SU-DHL-6 (cell line): ENCODE measurements at regions not wholly inside any gene's neighbourhood (a gene's known extent, or its start where the extent isn't known, plus 50 kb on each side); places are given as distances from the start of the nearest gene placed in this dataset.

Experiments
- H2AFZ ChIP-seq: fragments of 200-600 bp; sonication (generic); 2 replicates; pipeline ENCODE4 v1.6.1; 2014; ENCODE audit warnings: low read depth, mild to moderate bottlenecking, moderate library complexity, mixed read lengths, antibody characterized with exemption, low read length; ENCODE audit not compliant: severe bottlenecking
- H3F3A ChIP-seq: fragments of 200-600 bp; shearing (Covaris generic); 2 replicates; pipeline ENCODE4 v1.6.0; 2016; ENCODE audit warnings: antibody characterized with exemption, mild to moderate bottlenecking; ENCODE audit not compliant: insufficient read depth
- H3K27ac ChIP-seq: fragments of 200-600 bp; sonication (generic); 2 replicates; pipeline ENCODE4 v1.5.1; 2016; ENCODE audit warnings: low read depth, mild to moderate bottlenecking, low read length, moderate library complexity, mixed read lengths
- H3K27me3 ChIP-seq: fragments of 200-600 bp; sonication (generic), shearing (Covaris generic); 2 replicates; pipeline ENCODE4 v1.6.0; 2014; ENCODE audit warnings: mild to moderate bottlenecking, low read length
- H3K36me3 ChIP-seq: fragments of 200-600 bp; sonication (generic); 2 replicates; pipeline ENCODE4 v1.6.1; 2014; ENCODE audit warnings: mild to moderate bottlenecking, low read length, mixed read lengths
- H3K4me2 ChIP-seq: fragments of 300-600, 200-600 bp; shearing (Covaris generic), sonication (generic); 2 replicates; pipeline ENCODE4 v1.6.0; 2014; ENCODE audit warnings: low read length, low read depth, mild to moderate bottlenecking; ENCODE audit not compliant: poor library complexity, severe bottlenecking
- H3K4me3 ChIP-seq: fragments of 200-600 bp; sonication (generic); 2 replicates; pipeline ENCODE4 v1.5.1; 2014; ENCODE audit warnings: antibody characterized with exemption, low read length, mild to moderate bottlenecking, mixed read lengths; ENCODE audit not compliant: insufficient read depth, poor library complexity, severe bottlenecking
- H3K79me2 ChIP-seq: fragments of 200-600 bp; sonication (generic); 2 replicates; pipeline ENCODE4 v1.6.1; 2014; ENCODE audit warnings: mild to moderate bottlenecking, low read length, moderate library complexity; ENCODE audit not compliant: insufficient read depth
- H3K9ac ChIP-seq: fragments of 200-600 bp; sonication (generic); 2 replicates; pipeline ENCODE4 v1.7.0; 2014; ENCODE audit warnings: mild to moderate bottlenecking, low read length
- H3K9me2 ChIP-seq: fragments of 200-600 bp; sonication (generic); replicated peaks from 2 replicates; pipeline ENCODE4 v1.6.1; 2014; ENCODE audit warnings: low read length; ENCODE audit not compliant: insufficient read depth
- H3K9me3 ChIP-seq: fragments of 200-600 bp; sonication (generic); 2 replicates; pipeline ENCODE4 v1.6.1; 2014; ENCODE audit warnings: low read length, mixed read lengths; ENCODE audit not compliant: insufficient read depth
- H4K20me1 ChIP-seq: fragments of 200-600 bp; sonication (generic); 2 replicates; pipeline ENCODE4 v1.6.1; 2014; ENCODE audit warnings: low read depth, mild to moderate bottlenecking, antibody characterized with exemption, low read length, moderate library complexity, mixed read lengths
- CTCF ChIP-seq: fragments of 200-600 bp; sonication (generic); IDR thresholded peaks from one replicate; pipeline ENCODE4 v1.5.1; 2017; ENCODE audit warnings: antibody characterized with exemption, mild to moderate bottlenecking, low read length, moderate library complexity; ENCODE audit not compliant: insufficient read depth, poor library complexity, severe bottlenecking
- EZH2phosphoT487 ChIP-seq: fragments of 200-600 bp; sonication (generic), shearing (Covaris generic); conservative IDR thresholded peaks from 2 replicates; pipeline ENCODE4 v1.6.1; 2018; ENCODE audit warnings: mild to moderate bottlenecking, antibody characterized with exemption, low read length, moderate library complexity, mixed read lengths

- Histone ChIP-seq H3K4me3 (no peak overlapping the region), H3K4me2 (no peak overlapping the region), H3K9me2 (no peaks in the 10 kb centered on the region), H3K27ac (no peak overlapping the region), H3K27me3 (no peaks in the 10 kb centered on the region; the same call in 1 of the 2 replicates), H4K20me1 (no peaks in the 10 kb centered on the region), H3K79me2 (no peaks in the 10 kb centered on the region), H3F3A (no peaks in the 10 kb centered on the region), H3K9me3 (no peaks in the 10 kb centered on the region), H2AFZ (no peak overlapping the region), H3K36me3 (no peaks in the 10 kb centered on the region), H3K9ac (no peak overlapping the region)
- TF ChIP-seq EZH2phosphoT487 (no peak), CTCF (no peak)
Observed at GRCh38 chr4:13703096-13703495, 75.6 kb upstream of the BOD1L1 start.

GRCh38 chr4:13704035-13704434 is 76.5 kb upstream of the BOD1L1 start:
- H3K9ac ChIP-seq, result no peak overlapping the region
- H3K4me2 ChIP-seq, result no peak overlapping the region
- no peaks in the 10 kb centered on the region; the same call in 1 of the 2 replicates for H3K27me3 ChIP-seq
- H2AFZ ChIP-seq, result no peak overlapping the region
- H3K4me3 ChIP-seq, result no peak overlapping the region
- H3F3A ChIP-seq, result no peaks in the 10 kb centered on the region
- no peaks in the 10 kb centered on the region for H3K9me2 ChIP-seq
- no peaks in the 10 kb centered on the region for H3K79me2 ChIP-seq
- TF ChIP-seq CTCF, result no peak
- no peaks in the 10 kb centered on the region for H3K9me3 ChIP-seq
- H3K36me3 ChIP-seq, result no peaks in the 10 kb centered on the region
- no peak overlapping the region for H3K27ac ChIP-seq
- H4K20me1 ChIP-seq, result no peaks in the 10 kb centered on the region

- Histone ChIP-seq H3K36me3 (no peaks in the 10 kb centered on the region), H3K9me2 (no peaks in the 10 kb centered on the region), H3K27me3 (no peaks in the 10 kb centered on the region; the same call in 1 of the 2 replicates), H3K79me2 (no peaks in the 10 kb centered on the region), H3K27ac (no peak overlapping the region), H3K4me3 (no peak overlapping the region), H2AFZ (no peak overlapping the region), H3K4me2 (no peak overlapping the region), H4K20me1 (no peaks in the 10 kb centered on the region), H3F3A (no peaks in the 10 kb centered on the region), H3K9ac (no peak overlapping the region), H3K9me3 (no peaks in the 10 kb centered on the region)
- TF ChIP-seq EZH2phosphoT487, result no peak
- no peak for TF ChIP-seq CTCF
Observed at GRCh38 chr4:13704761-13705160, 77.2 kb upstream of the BOD1L1 start.
